Retinal pigment epithelial cell (primary cell): ENCODE measurements at regions not wholly inside any gene's neighbourhood (a gene's known extent, or its start where the extent isn't known, plus 50 kb on each side); places are given as distances from the start of the nearest gene placed in this dataset.

ENCODE experiments used
- DNase-seq: peaks from one replicate; pipeline ENCODE4 v3.0.0-alpha.2; 2010; ENCODE audit warnings: low read depth
- H3K4me3 ChIP-seq: 2 replicates; pipeline ENCODE4 v1.5.1; 2011; ENCODE audit warnings: mild to moderate bottlenecking, low read length, control low read depth, moderate library complexity
- TF ChIP-seq, protein P1 (sequence below): conservative IDR thresholded peaks from 2 replicates; pipeline ENCODE4 v1.5.1; 2011; ENCODE audit warnings: low read depth, low read length, control low read depth, inconsistent platforms

DNA sequence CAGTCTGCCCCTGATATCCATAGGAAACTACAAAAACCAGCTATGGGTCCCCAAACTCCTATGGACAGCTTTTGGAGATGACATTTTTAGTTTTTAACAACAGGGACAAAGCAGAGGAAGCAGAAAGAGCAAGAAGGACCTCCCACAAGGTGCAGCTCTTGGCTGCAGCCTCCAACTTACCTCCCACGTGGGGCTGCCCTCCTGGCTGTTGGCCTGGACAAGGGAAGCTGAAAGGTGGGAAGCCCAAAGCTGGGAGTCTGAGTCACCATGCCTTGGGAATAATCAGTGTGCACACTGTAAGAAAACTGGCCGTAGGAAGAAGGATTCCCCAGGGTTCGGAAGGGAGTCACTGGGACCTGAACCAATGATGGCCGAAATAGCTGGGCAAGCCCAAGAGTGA lies 51.8 kb upstream of the PAX1 start:
- H3K4me3 ChIP-seq, result no peak overlapping the region
- TF ChIP-seq, protein P1, sequence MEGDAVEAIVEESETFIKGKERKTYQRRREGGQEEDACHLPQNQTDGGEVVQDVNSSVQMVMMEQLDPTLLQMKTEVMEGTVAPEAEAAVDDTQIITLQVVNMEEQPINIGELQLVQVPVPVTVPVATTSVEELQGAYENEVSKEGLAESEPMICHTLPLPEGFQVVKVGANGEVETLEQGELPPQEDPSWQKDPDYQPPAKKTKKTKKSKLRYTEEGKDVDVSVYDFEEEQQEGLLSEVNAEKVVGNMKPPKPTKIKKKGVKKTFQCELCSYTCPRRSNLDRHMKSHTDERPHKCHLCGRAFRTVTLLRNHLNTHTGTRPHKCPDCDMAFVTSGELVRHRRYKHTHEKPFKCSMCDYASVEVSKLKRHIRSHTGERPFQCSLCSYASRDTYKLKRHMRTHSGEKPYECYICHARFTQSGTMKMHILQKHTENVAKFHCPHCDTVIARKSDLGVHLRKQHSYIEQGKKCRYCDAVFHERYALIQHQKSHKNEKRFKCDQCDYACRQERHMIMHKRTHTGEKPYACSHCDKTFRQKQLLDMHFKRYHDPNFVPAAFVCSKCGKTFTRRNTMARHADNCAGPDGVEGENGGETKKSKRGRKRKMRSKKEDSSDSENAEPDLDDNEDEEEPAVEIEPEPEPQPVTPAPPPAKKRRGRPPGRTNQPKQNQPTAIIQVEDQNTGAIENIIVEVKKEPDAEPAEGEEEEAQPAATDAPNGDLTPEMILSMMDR, result no peak
- DNase-seq, result no peak

DNA sequence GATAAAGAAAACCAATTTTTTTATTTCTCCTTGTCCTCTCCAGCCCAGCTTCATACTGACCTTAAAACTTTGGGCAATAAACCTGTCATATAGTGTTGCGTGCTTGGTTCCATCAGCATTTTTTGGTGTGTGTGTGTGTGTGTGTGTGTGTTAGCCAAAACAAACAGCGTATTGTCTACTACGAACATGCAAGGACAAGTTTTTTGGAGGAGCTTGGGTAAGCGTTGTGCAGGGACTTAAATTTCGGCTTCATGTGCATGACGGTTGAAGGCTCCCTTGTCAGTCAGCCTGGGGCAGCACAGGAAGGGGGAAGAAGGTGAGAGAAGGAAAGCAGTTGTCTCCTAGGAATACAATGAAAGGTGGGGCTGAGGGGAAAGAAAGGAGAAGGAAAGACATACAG lies 62.0 kb upstream of the PAX1 start:
- no peak overlapping the region for H3K4me3 ChIP-seq
- TF ChIP-seq, protein P1, result no peak
- DNase-seq, result no peak

DNA sequence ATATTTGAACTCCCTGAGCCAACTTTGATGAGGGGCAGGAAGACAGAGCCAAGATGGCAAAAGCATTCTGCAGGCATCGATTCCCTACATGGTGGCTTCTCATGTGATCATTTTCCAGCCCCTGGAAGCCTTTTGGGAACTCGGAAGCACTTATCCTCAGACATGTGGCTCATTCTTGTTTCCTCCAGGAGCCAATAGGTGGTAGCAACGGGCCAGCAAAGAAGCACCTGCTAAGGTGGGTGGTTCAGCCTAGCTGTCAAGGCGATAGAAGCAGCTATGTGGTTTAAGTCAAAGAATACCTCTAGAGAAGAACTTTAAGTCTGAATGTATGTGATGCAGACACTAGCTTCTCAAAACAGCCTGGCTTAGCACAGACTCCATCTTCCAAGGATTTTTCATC lies 64.9 kb upstream of the PAX1 start:
- DNase-seq, result no peak
- H3K4me3 ChIP-seq, result no peak overlapping the region
- TF ChIP-seq, protein P1, result no peak

DNA sequence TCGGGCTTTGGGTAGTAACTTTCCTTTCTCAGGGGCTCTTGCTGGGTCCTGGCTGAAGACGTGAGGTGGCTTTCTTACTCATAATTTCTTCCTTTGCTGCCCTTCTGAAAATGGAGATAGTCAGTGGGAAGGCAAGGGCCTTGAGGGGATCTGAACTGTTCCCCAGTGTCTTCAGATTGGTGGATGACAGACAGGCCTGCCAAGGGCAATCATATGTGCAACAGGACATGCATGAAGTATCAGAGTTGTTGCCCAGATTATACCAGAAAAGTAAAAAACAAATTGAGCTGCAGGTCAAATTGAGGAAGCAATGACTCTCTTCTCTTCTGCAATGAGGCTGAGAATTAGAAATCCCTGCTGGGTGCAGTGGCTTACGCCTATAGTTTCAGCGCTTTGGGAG lies 71.6 kb upstream of the PAX1 start:
- no peak for DNase-seq
- H3K4me3 ChIP-seq, result no peak overlapping the region
- TF ChIP-seq, protein P1, result no peak

DNA sequence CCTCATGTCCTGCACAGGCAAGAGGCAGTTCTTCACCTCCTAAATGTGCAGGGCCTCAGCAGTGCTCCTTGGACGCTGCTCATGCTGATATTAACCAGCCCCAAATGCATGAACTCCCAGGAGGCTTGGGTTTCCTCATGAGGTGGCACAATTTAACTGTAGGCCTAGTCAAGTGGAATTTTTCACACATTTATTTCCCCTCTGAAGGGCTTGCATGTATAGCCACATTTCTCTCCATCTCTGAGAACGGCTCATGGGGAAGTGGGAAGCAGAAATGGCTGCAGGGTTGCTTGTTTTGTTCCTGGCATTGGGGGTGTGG lies 72.8 kb upstream of the PAX1 start:
- no peak overlapping the region for H3K4me3 ChIP-seq
- TF ChIP-seq, protein P1, result no peak
- DNase-seq, result no peak

DNA sequence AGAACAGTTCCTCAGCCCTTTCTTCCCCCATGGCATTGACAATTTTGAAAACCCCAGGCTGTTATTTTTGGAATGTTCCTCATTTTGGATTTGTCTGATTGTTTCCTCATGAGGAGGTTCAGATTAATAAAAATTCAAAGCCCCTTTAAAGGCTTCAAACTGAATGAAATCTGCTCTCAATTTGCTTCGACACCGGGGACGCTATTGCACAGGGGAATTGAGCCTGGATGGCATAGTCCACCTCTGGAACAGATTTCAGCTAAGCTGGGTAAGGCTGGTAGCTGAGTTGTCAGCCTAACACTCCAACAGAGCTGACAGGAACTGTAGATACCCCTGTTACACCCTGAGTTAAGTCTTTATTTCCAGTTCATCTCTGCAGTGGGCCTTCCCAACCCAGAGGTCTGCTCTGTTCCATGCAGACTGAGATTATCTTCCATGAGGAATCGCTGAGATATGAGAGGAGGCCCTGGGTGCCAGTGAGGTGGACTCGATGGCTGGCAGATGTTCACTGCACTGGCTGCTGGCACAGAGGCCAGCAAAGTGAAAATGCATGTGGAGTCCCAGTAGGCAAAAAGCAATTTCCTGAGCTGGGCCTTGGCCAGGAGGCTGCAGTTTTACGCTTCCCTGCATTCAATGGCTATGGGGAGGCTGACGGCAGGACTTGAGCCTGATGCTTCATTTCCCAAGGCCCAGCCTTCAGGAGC lies 73.3 kb upstream of the PAX1 start:
- TF ChIP-seq, protein P1, result no peak
- no peak overlapping the region for H3K4me3 ChIP-seq

DNA sequence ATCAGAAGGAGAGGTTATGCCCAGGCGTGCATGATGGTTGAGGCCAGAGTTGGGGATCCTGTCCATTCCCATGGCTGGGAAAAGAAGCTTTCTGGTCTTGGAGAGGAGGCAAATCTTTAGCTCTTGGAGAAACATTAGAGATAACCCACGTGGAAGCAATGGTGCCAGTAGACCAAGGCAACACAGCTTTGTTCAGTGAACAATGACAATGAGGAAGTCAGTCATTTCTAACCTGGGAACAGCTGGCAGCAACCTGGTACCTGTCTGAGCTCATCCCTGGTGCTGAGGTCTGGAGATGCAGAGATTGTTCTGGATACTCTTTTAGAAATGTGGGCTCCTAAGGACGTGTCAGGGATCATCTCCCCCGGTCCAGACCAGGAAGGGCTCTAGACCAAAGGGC lies 76.7 kb upstream of the PAX1 start:
- DNase-seq, result no peak
- TF ChIP-seq, protein P1, result no peak

More for the DNA sequence above, 73.3 kb upstream of the PAX1 start:
- no peak for DNase-seq

More for the DNA sequence above, 76.7 kb upstream of the PAX1 start:
- H3K4me3 ChIP-seq, result no peak overlapping the region
